H1 (cell line): ENCODE measurements at regions not wholly inside any gene's neighbourhood (a gene's known extent, or its start where the extent isn't known, plus 50 kb on each side); places are given as distances from the start of the nearest gene placed in this dataset.

Experiments
- CHD7 ChIP-seq: fragments of 300-600 bp; sonication (generic); IDR thresholded peaks from 2 replicates; pipeline ENCODE4 v1.7.1; 2012; ENCODE audit warnings: low read length, moderate library complexity, mild to moderate bottlenecking, inconsistent platforms; ENCODE audit not compliant: insufficient replicate concordance
- CTCF ChIP-seq, 3 experiments: IDR thresholded peaks; 1 replicate in 2 of 3; 2 replicates in 1 of 3; pipeline versions ENCODE4 v1.5.1 to v1.6.1; 2011; ENCODE audit warnings: low read length in 3 of 3, mild to moderate bottlenecking in 3 of 3, inconsistent platforms in 2 of 3, low read depth in 1 of 3, moderate library complexity in 1 of 3; ENCODE audit not compliant: insufficient read depth in 1 of 3; ENCODE audit errors: control extremely low read depth in 1 of 3
- KDM1A ChIP-seq: fragments of 200-600, 300-600 bp; sonication (generic); IDR thresholded peaks from 2 replicates; pipeline ENCODE4 v1.7.1; 2016; ENCODE audit warnings: mild to moderate bottlenecking, low read length, borderline replicate concordance
- KDM4A ChIP-seq: IDR thresholded peaks from one replicate; pipeline ENCODE4 v1.7.1; 2012; ENCODE audit warnings: low read depth, mild to moderate bottlenecking, moderate library complexity, low read length, inconsistent platforms; ENCODE audit not compliant: severe bottlenecking

- TF ChIP-seq KDM4A (no peak), CTCF (IDR thresholded peaks at IDR 0.05; ENCODE audit: control extremely low read depth in 1 of 3, insufficient read depth in 1 of 3, low read depth in 1 of 3, low read length in 3 of 3) (no peak), KDM1A (no peak), CHD7 (no peak)
Measured at GRCh38 chr5:103883143-103883542, 320.6 kb upstream of the NUDT12 start (continued).
